Stimulated activated CD4-positive, alpha-beta T cell treated with anti-CD3 and anti-CD28 coated beads, Interleukin-4, amount 100 ng/mL, for 48 hours (primary cell): ENCODE measurements at regions not wholly inside any gene's neighbourhood (a gene's known extent, or its start where the extent isn't known, plus 50 kb on each side); places are given as distances from the start of the nearest gene placed in this dataset.
"Not testable (repeated sequence)": the region's sequence is repeated elsewhere in the genome, so short reads cannot be mapped to it uniquely, and the experiment has no call there.

Experiments
- DNase-seq, 2 donors: peaks; one replicate each; pipeline ENCODE4 v3.0.0-alpha.2; 2020; ENCODE audit warnings: low read depth in 2 of 2

DNA sequence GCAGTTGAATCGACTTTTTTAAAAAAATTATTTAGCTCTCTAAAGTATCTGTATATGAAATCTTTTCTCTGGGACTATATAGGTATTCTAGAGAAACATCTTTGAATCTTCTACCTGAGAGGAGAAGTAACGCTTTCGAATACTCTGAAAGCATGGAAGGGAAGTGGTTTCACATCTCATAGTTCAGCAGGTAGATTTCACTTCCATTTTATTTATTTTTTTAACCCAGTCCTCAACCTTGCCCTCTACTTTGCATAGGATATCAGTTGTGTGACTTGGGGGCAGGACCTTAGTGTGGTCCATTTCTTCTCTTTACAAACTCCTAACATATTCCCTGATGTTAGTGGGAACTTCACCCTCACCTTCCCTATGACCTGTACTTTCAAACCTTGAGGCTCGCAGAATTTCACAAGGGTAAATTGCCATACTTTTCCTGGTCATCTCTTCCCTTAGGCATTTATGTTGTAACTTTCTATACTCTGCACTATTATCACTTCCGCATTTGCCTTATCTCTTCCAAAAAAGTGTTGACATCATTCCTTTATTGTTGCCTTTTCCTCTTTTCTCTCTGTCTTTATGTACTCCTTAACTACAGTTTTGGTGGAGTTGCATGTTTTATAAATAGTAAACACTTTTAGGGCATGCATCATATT lies 1208.5 kb upstream of the ADGRL4 start:
- DNase-seq = no peak

DNA sequence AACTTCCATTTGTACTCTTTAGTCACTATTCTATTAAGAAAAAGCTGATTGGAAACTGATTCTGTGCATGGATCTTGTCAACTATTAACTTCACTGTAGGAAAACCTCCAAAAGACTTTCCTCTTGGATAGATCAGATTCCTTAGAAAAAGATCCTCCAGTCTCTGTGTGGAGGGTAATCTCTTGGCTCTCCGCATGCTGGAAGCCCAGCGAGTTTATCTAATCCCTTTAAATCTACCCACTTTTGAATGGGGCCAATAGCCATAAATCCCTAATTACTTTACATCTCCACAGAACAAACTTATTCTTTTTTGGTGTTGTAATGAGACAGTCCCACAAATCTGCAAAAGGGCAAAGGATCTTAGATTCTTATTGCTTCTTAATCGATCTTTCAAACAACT lies 1206.4 kb upstream of the ADGRL4 start:
- DNase-seq = no peak

GRCh38 chr1:80211691-80212380 lies 1205.3 kb upstream of the ADGRL4 start:
- no peak for DNase-seq

GRCh38 chr1:80202118-80202517 lies 1195.6 kb upstream of the ADGRL4 start:
- no peak for DNase-seq

- DNase-seq = no peak
These were observed 1187.7 kb upstream of the ADGRL4 start for GRCh38 chr1:80194221-80194620.

DNA sequence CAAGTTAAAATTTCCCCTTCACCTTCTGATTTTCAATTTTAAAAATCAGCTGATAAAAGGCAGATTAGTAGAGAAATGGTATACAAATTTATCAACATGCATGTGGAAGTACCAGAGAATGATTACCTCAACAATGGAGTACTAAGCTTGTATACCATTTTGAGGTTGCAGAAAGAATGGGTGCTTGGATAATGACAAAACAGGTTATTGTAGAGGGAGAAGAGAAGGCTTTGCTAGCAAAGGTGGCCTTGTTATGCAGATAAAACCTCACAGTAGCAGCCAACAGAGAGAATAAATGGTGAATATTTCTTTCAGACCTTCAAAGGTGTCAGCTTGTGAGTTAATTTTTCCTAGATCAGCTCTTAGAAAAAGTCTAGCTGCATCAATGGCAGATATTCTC lies 1174.9 kb upstream of the ADGRL4 start:
- no peak for DNase-seq

- DNase-seq = no peak
These were observed 1165.1 kb upstream of the ADGRL4 start for GRCh38 chr1:80171631-80172030.

- no peak for DNase-seq
These were observed 1164.4 kb upstream of the ADGRL4 start for GRCh38 chr1:80170811-80171485.

DNA sequence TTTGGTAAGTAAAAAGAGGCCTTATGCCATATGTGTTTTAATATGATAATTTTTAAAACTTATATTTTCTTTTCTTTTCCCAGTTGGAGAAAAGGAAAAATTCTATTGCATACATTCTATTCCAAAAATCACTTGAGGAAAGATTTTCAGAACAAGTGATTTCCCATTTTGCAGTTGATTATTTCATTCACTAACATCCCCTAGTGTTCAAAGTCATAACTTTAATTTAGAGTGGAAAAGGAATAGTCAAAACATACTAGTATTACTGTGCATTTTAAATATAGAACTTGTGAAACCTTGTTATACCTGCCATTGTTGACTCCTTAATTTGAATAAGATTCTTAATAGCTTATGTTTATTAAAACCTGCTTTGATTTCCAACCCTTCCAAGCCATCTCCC lies 1157.6 kb upstream of the ADGRL4 start:
- DNase-seq = no peak

GRCh38 chr1:80163686-80164085 lies 1157.2 kb upstream of the ADGRL4 start:
- no peak for DNase-seq

- no peak for DNase-seq
These were observed 1152.2 kb upstream of the ADGRL4 start for GRCh38 chr1:80158771-80159170.

- no peak for DNase-seq
These were observed 1151.7 kb upstream of the ADGRL4 start for GRCh38 chr1:80158266-80158665.

- DNase-seq = no peak
These were observed 1148.8 kb upstream of the ADGRL4 start for GRCh38 chr1:80155371-80155770.

GRCh38 chr1:80154176-80154575 lies 1147.6 kb upstream of the ADGRL4 start:
- DNase-seq = no peak

DNA sequence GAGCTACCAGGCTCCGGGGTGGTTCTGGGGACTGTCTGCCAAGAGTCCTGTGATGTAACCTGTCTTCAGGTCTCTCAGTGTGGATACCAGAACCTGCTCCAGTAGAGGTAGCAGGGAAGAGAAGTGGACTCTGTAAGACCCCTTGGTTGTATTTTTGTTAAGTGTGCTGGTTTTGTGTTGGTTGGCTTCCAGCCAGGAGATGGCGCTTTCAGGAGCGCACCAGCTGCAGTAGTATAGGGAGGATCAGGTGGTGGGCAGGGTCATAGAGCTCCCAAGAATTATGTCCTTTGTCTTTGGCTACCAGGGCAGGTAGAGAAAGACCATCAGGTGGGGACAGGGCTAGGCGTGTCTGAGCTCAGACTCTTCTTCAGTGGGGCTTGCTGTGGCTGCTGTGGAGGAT lies 1147.2 kb upstream of the ADGRL4 start:
- no peak for DNase-seq

DNA sequence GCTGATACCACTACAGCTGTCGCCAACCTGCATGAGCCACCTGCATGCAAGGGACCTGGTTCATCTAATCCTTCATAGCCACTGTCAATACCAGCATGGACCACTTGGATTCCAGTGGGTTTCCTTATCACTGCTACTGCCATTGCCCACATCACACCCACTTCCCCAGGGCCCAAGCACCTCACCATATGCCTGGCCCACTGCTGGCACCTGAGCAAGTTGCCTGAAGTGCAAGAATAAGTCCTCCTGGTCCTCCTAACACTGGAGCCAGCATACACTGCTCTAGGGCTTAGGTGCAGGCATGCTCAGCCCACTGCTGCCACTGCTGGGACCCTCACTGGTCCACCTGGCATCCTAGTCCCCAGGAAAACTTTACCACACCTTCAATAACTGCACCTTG lies 1136.8 kb upstream of the ADGRL4 start:
- no peak for DNase-seq

DNA sequence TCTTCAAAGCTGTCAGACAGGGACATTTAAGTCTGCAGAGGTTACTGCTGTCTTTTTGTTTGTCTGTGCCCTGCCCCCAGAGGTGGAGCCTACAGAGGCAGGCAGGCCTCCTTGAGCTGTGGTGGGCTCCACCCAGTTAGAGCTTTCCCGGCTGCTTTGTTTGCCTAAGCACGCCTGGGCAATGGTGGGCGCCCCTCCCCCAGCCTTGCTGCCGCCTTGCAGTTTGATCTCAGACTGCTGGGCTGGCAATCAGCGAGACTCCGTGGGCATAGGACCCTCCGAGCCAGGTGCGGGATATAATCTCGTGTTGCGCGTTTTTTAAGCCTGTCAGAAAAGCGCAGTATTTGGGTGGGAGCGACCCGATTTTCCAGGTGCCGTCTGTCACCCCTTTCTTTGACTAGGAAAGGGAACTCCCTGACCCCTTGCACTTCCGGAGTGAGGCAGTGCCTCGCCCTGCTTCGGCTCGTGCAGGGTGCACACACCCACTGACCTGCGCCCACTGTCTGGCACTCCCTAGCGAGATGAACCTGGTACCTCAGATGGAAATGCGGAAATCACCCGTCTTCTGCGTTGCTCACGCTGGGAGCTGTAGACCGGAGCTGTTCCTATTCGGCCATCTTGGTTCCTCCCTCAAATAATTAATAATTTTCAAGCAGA lies 1131.5 kb upstream of the ADGRL4 start:
- DNase-seq = not testable (repeated sequence)

DNA sequence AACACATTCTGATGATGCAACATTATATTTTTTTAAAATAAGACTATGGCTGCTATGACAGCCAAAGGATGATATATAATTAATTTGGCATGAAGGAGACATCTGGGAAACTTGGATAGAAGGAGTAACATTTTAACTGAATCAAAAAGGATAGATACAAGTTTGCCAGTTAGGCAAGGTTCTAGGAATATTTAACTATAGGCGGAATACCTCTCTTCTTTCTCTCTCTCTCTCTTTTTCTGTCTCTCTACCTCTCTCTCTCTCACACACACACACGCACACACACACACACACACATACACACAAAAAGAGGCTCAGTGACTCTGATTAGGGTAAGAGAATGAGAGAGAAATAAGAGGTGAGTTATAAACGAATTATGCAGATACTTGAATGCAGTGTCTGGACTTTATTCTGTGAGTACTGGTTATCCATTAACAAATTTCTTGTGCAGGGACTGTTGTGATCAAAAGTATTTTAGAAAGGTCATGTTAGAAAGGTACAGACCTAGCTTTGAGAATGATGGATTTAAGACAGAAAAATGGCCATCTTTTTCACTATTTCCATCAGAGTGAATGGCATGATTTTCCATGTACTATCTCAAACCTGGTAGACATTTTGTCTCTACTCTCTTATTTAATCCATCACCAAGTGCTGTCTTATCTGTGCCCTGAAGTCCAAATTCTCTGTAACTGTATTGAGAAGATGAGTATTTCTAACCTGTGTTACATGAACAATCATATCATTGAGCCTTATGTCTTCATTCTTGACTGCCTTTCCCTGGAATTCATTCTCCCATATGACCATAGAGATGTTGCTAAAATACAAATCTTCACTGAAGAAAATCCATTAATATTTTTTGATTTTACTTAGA lies 1106.9 kb upstream of the ADGRL4 start:
- DNase-seq = no peak

DNA sequence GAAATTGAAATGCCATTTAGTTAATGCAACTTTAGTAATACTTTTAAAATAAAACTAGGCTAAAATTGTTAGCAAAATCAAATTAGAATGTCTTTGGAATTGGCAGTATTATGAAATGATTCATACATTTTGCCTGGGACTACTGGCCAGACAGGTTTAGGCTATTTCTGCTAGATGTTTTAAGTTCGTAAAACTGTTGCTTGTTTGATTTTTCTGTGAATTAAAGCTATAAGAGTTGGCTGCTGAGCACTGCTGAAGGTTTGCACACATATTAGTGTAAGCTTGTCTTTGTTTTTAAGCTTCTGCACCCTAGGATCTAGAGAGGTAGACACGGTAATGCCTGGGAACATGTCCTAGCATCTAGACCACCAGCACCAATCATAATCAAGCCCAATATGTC lies 1094.6 kb upstream of the ADGRL4 start:
- DNase-seq = no peak

- no peak for DNase-seq
These were observed 1093.2 kb upstream of the ADGRL4 start for GRCh38 chr1:80099713-80100112.

GRCh38 chr1:80085067-80085466 lies 1078.5 kb upstream of the ADGRL4 start:
- DNase-seq = no peak

DNA sequence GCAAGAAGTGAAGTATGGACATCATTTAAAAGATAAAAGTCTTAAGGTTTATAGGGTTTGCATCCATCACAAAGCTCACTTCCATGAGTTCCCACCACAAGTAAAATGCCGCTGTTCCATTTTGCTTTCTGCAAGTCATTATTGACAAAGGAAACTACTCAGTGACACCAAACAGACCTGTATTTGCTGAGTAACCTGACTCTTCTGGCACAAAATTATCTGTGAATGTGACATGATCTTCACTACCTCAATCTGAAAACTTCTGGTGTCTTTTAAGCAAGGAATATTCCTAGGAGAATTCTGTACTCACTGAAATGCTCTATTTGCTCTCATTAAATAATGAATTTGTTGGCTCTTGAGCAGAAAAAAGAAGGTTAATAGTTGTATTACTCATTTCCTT lies 1077.4 kb upstream of the ADGRL4 start:
- DNase-seq = no peak
